HepG2 (cell line): ENCODE measurements at regions not wholly inside any gene's neighbourhood (a gene's known extent, or its start where the extent isn't known, plus 50 kb on each side); places are given as distances from the start of the nearest gene placed in this dataset.

Source experiments
- TF ChIP-seq, protein P1 (sequence below): sonication (generic); formaldehyde crosslinking; IDR thresholded peaks from 2 replicates; pipeline ENCODE4 v1.5.1; 2020; ENCODE audit warnings: mild to moderate bottlenecking, missing genetic modification reagents, moderate library complexity
- TF ChIP-seq, protein P2 (sequence below): sonication (generic); formaldehyde crosslinking; IDR thresholded peaks from 2 replicates; pipeline ENCODE4 v1.5.0; 2020; ENCODE audit warnings: mild to moderate bottlenecking, missing genetic modification reagents, moderate library complexity

DNA sequence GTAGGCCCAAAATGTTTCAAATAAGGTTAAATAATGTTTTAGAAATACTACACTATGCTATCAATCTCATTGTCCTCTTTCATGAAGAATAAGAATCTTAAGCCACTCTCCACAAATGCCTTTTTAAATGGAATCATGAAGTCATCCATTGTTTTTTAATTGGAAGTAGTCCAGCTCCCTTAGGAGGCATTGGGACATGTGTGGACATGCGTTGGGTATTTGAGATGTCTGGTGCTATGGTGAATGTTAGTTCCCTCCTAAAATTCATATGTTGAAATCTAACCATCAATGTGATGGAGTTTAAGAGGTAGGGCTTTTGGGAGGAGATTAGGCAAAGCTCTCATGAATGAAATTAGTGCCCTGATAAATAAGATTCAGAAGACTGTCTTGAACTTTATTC is 289.0 kb downstream of the C4orf33 start:
- TF ChIP-seq, protein P1, sequence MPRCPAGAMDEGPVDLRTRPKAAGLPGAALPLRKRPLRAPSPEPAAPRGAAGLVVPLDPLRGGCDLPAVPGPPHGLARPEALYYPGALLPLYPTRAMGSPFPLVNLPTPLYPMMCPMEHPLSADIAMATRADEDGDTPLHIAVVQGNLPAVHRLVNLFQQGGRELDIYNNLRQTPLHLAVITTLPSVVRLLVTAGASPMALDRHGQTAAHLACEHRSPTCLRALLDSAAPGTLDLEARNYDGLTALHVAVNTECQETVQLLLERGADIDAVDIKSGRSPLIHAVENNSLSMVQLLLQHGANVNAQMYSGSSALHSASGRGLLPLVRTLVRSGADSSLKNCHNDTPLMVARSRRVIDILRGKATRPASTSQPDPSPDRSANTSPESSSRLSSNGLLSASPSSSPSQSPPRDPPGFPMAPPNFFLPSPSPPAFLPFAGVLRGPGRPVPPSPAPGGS: no peak
- TF ChIP-seq, protein P2, sequence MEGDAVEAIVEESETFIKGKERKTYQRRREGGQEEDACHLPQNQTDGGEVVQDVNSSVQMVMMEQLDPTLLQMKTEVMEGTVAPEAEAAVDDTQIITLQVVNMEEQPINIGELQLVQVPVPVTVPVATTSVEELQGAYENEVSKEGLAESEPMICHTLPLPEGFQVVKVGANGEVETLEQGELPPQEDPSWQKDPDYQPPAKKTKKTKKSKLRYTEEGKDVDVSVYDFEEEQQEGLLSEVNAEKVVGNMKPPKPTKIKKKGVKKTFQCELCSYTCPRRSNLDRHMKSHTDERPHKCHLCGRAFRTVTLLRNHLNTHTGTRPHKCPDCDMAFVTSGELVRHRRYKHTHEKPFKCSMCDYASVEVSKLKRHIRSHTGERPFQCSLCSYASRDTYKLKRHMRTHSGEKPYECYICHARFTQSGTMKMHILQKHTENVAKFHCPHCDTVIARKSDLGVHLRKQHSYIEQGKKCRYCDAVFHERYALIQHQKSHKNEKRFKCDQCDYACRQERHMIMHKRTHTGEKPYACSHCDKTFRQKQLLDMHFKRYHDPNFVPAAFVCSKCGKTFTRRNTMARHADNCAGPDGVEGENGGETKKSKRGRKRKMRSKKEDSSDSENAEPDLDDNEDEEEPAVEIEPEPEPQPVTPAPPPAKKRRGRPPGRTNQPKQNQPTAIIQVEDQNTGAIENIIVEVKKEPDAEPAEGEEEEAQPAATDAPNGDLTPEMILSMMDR (CRISPR knock-in tag): no peak
